ENCODE measurements at regions not wholly inside any gene's neighbourhood (a gene's known extent, or its start where the extent isn't known, plus 50 kb on each side); places are given as distances from the start of the nearest gene placed in this dataset.

DNA sequence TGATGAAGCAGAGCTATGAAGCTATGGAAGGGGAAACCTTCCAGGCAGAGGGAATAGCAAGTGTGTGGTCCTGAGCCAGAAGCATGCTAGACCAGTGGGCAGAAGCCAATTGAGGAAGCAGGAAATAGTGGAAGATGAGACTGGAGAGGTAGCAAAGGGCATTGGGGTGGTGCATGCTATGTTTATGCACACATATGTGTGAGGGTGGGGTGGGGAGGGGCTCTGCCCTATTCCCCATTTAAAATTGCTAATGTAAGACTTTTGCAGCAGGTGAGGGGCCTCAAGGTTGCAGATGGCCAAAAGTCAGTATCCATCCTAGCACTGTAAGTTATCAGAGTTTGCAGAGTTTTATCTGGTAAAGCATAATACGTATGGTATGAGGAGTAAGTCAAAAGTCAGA lies 626.6 kb upstream of the KIRREL3 start:
- no peak for TF ChIP-seq CTCF (IDR thresholded peaks at IDR 0.05)
- no peak for TF ChIP-seq NFYB (CRISPR knock-in tag; conservative IDR thresholded peaks at IDR 0.05; ENCODE audit: low read depth)
- no peak for TF ChIP-seq FOXP1 (CRISPR knock-in tag; IDR thresholded peaks at IDR 0.05; ENCODE audit: borderline replicate concordance)
- TF ChIP-seq, protein P1, sequence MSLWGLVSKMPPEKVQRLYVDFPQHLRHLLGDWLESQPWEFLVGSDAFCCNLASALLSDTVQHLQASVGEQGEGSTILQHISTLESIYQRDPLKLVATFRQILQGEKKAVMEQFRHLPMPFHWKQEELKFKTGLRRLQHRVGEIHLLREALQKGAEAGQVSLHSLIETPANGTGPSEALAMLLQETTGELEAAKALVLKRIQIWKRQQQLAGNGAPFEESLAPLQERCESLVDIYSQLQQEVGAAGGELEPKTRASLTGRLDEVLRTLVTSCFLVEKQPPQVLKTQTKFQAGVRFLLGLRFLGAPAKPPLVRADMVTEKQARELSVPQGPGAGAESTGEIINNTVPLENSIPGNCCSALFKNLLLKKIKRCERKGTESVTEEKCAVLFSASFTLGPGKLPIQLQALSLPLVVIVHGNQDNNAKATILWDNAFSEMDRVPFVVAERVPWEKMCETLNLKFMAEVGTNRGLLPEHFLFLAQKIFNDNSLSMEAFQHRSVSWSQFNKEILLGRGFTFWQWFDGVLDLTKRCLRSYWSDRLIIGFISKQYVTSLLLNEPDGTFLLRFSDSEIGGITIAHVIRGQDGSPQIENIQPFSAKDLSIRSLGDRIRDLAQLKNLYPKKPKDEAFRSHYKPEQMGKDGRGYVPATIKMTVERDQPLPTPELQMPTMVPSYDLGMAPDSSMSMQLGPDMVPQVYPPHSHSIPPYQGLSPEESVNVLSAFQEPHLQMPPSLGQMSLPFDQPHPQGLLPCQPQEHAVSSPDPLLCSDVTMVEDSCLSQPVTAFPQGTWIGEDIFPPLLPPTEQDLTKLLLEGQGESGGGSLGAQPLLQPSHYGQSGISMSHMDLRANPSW (CRISPR knock-in tag; conservative IDR thresholded peaks at IDR 0.05; ENCODE audit: low read depth), result no peak
- no peak for TF ChIP-seq CREB1 (CRISPR knock-in tag; IDR thresholded peaks at IDR 0.05)
- TF ChIP-seq, protein P2, sequence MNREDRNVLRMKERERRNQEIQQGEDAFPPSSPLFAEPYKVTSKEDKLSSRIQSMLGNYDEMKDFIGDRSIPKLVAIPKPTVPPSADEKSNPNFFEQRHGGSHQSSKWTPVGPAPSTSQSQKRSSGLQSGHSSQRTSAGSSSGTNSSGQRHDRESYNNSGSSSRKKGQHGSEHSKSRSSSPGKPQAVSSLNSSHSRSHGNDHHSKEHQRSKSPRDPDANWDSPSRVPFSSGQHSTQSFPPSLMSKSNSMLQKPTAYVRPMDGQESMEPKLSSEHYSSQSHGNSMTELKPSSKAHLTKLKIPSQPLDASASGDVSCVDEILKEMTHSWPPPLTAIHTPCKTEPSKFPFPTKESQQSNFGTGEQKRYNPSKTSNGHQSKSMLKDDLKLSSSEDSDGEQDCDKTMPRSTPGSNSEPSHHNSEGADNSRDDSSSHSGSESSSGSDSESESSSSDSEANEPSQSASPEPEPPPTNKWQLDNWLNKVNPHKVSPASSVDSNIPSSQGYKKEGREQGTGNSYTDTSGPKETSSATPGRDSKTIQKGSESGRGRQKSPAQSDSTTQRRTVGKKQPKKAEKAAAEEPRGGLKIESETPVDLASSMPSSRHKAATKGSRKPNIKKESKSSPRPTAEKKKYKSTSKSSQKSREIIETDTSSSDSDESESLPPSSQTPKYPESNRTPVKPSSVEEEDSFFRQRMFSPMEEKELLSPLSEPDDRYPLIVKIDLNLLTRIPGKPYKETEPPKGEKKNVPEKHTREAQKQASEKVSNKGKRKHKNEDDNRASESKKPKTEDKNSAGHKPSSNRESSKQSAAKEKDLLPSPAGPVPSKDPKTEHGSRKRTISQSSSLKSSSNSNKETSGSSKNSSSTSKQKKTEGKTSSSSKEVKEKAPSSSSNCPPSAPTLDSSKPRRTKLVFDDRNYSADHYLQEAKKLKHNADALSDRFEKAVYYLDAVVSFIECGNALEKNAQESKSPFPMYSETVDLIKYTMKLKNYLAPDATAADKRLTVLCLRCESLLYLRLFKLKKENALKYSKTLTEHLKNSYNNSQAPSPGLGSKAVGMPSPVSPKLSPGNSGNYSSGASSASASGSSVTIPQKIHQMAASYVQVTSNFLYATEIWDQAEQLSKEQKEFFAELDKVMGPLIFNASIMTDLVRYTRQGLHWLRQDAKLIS (CRISPR knock-in tag; IDR thresholded peaks at IDR 0.05; ENCODE audit: borderline replicate concordance), result no peak
- TF ChIP-seq ATF3 (CRISPR knock-in tag; conservative IDR thresholded peaks at IDR 0.05), result no peak
- TF ChIP-seq, protein P3, sequence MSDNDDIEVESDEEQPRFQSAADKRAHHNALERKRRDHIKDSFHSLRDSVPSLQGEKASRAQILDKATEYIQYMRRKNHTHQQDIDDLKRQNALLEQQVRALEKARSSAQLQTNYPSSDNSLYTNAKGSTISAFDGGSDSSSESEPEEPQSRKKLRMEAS (CRISPR knock-in tag; IDR thresholded peaks at IDR 0.05), result no peak
- no peak for TF ChIP-seq NR3C1 (CRISPR knock-in tag; conservative IDR thresholded peaks at IDR 0.05; ENCODE audit: low read depth)

All from WTC11 (cell line).